NCI-H460 (cell line): ENCODE measurements at regions not wholly inside any gene's neighbourhood (a gene's known extent, or its start where the extent isn't known, plus 50 kb on each side); places are given as distances from the start of the nearest gene placed in this dataset.
"Not testable (repeated sequence)": the region's sequence is repeated elsewhere in the genome, so short reads cannot be mapped to it uniquely, and the experiment has no call there.

ENCODE experiments used
- DNase-seq: peaks from one replicate; pipeline ENCODE4 v3.0.0-alpha.2; 2016; ENCODE audit warnings: low read depth; ENCODE audit errors: extremely low read depth

DNA sequence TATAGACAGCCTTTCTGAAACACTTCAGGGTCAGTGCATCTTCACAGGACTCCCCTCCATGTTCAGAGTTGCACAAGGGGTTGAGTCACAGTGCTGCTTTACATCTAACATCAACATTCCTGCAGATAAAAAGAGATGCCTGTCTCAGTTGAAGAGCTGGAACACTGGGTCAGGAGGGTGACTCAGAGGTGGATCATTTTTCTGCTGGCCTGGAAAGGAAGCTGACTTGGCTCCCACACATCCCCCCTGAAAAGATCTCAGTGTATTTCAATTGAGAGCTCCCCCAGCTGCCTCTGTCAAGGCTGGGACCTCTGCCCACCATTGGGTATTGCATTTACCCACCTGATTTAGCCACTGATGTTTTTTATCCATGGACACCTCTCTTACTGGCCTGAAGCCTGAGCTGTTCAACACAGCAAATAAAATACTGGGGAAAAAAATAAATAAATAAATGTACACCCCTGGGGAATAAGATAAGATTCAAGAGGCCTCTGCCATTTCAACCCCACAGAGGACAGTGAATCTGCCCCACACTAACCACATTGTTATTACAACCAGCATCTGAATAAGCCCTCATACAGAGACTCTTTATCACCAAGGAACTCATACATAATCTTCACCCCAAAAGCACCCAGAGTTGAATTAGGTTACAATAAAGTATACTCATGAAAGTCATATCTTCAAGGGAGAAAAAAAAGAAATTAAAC is 716.4 kb downstream of the SEMA5A start:
- peak; percentile 89 for DNase-seq

DNA sequence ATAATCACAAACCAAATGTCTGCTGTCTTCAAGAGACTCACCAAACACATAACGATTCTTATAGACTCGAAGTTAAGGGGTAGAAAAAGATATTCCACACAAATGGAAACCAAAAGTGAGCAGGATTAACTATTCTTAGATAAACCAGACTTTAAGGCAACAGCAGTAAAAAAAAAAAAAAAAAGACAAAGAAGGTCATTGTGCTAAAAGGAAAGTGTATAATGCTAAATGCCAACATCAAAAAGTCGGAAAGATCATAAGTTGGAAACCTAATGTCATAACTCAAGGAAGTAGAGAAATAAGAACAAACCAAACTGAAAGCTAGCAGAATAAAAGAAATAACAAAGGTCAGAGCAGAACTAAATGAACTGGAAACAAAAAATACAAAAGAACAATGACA is 714.6 kb downstream of the SEMA5A start:
- DNase-seq: no peak

DNA sequence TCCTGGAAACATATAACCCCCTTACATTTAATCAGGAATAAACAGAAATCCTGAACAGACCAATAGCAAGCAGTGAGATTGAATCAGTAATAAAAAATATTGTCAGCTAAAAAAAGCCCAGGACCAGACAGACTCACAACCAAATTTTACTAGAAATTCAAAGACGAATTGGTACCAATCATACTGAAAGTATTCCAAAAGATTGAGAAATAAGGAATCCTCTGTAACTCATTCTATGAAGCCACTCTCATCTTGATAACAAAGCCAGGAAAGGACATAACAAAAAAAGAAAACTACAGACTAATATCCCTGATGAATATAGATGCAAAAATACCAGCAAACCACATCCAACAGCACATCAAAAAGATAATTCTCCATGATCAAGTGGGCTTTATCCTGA is 714.0 kb downstream of the SEMA5A start:
- no peak for DNase-seq

DNA sequence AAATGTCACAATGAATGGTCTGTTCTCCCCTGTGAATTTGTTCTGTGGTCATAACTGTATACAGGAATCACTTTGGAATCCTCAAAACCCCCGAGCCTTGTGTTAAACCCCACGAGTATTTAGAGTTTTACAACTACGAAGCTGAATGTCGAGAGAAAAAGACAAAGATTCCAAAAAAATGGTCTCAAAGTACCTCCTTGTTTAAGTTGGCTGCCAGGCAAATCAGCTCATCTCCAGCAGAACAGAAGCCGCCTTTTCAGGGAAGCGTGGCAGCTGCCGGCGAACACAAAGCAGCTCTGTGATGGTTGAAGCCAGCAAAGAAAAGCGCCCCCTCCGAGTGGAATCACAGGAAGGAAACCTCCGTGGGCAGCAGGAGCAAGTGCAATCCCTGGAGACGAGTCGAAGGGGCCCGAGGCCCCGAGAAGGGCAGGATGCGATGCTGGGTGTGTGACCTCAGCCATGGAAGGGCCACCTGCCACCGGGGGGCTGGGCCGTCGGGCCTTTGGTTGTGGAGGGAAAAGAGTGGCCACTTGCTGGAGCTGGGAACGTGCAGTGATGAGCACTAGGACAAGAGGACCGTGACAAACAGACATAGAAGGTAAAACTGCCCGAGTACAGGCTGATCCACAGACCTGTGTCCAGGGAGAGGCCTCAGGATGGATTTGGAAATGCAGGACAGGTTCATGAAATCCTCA is 706.4 kb downstream of the SEMA5A start:
- no peak for DNase-seq

DNA sequence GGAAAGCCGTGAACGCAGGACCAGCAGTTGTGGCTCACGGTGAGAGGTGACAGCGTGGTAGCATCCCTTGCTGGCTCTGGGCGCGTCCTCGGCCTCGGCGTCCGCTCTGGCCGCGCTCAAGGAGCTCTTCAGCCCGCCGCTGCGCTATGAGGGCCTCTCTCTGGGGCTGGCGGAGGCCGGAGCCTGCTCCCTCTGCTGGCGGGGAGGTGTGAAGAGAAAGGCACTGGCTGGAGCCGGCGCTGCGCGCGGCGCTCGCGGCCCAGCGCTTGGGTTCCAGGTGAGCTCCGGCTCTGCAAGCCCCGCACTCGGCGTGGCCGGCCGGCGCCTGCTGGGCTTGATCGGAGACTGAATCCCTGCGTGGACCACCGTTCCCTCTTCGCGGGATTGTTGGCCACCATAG is 705.6 kb downstream of the SEMA5A start:
- DNase-seq: no peak

DNA sequence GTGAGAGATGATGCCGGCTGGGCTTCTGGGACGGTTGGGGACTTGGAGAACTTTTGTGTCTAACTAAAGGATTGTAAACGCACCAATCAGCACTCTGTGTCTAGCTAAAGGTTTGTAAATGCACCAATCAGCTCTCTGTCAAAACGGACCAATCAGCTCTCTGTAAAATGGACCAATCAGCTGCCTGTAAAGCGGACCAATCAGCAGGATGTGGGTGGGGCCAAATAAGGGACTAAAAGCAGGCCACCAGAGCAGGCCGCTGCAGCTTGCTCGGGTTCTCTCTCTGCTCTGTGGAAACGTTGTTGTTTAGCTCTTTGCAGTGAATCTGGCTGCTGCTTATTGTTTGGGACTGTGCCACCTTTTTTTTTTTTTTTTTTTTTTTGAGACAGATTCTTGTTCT is 705.1 kb downstream of the SEMA5A start:
- not testable (repeated sequence) for DNase-seq

DNA sequence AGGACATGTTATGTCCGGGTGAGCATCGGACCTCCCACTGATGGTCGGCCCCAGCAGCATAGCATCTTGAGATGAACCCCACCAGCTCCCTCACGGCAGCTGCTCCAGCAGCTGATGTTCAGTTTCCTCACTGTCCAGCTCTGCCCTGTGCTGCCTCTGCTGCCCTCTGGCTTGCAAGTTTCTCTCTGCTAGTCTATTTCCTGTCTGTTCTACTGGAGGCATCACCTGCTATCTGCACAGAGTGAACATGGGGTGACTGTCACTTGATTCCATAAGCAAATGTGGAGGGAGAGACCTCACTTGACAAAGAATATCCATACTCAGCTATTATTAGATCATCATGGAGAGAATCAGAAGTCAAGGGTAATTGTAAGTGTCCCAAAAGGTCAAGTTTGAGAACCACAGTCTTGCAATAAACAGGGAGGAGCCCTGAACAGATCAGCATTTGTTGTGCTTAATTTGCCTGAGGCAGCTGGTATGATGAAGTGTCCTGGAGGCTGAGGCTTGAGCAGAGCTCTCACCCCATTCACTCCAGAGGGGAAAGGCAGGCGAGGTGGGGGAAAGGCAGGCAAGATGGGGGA is 702.8 kb downstream of the SEMA5A start:
- DNase-seq: peak; percentile 33

DNA sequence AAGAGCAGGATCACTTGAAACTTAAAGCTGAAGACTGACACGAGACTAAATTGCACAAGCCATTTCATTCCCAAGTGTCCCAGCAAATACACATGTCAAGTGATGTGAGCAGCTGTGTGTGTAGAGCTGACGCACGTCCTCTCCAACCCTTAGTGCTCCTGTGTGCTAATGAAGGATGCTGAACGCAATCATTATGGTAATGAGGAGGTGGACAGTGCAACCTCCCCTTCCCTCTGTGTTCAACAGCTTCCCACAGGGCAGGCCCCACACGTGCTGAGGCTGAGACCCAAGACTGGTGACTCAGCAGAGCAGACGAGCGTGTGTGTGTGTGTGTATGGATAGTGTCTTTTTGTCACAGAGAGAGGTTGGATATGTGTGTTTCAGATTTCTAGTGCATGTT is 702.1 kb downstream of the SEMA5A start:
- DNase-seq: no peak

DNA sequence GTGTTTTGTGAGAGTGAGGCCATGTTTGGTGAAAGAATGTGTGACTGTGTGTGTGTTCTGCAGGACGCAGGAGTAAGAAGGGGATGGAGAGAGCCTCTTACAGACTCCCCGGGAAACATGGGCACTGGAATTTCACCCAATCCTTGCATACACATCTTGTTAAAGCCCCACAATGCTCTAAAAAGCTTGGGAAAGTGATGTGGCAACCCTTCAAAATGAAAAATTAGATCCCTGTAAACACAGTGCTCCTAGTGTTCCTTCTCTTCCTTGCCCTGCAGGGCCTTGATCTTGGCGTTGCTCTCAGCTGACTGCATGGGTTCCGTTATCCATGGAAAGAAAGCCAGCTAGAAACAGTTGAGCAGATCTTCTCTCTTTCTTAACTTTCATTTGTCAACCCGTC is 701.7 kb downstream of the SEMA5A start:
- no peak for DNase-seq

DNA sequence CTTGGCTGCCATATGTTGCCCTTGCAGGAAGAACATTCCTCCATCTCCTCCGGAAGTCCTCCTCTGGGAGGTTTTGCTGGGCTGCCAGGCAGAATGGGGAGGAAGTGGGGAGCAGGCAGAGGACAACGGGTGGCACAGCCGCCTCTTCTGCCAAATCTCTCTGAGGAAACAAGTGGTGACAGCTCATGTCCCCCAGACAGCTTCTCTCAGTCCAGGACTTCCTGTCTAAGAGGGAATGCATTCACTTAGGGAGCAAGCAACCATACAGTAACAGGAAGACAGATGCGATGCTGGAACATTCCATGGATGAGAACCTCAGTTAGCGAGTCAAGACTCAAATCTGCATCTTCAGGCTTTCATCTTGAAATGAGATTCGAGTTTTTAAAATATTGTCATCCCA is 701.0 kb downstream of the SEMA5A start:
- no peak for DNase-seq

DNA sequence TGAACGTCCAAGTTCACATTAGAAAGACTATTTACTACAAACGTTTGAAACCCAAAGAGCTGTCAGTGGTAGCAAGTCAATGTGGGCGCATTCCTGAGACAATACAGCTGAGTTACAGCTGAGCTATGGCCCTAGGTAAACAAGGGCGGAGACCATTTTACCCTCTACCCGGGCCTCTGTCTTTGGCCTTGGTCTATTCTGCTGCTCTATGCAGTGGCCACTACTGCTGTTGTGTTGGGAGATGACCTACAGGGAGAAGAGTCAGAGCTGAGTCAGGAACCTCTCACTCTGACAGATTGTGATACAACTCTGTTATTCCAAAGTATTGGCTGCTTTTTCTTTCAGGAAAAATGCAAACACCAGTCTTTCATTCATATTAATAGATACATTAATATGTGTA is 700.6 kb downstream of the SEMA5A start:
- no peak for DNase-seq

DNA sequence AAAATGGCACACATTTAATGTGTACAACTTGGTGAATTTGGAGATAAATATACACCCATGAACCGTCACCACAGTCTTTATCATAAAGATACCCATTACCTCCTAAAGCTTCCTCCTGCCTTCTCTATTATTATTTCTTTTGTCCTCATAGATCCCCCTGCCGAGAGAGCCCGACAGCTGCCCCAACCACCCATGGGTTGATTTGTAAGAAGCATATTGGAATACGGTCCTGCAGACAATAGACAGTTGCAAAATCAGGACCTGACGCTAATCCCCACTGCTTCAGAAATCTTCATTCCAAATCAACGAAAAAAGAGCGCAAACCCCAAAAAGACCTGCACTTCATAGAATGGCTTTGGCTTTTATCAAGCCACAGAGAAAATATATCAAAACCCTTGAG is 697.5 kb downstream of the SEMA5A start:
- no peak for DNase-seq

DNA sequence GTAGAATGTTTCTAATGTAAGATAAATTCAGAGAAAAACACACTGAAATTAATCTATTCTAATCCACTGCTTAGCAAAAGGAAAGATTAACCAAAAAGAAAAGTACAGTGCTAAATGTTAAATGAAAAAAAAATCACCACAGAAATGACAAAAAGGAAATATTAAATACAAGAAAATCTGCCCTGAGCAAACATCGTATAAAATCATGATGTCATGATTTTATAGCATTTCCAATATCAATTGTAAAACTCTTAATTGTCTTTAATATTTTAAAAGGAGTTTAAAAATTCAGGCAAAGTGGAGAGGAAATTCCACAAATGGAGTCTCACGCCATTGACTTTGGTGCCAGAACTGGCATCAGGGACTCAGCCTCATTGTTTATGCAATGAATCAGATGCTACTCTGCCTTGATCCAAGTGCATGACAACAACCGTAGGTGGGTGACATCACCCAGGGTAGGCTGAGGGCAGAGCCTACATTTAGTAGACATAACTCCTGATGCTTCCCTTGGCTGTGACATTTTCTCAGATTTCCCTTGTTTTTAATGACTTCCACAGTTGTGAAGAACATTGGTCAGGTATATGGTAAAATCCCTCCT is 696.8 kb downstream of the SEMA5A start:
- peak; percentile 29 for DNase-seq

DNA sequence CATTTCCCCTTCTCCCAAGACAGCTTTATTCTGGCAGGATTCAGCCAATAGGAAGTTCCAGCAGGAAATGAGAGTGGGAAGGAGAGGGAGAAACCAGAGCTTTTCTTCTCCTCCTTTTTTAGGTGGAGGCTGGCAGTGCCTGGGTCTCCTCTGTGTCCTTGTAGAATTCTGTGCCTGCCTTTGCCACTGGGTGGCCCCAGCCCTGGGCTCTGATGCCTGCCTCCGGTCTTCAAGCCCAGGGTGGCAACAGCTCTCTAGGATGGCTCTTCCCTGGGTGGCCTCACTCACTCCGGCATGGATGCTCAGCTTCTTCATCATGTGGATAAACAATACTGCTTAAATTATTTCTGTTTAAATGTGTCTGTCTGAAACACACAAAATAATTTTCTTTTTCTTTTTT is 694.8 kb downstream of the SEMA5A start:
- DNase-seq: no peak

DNA sequence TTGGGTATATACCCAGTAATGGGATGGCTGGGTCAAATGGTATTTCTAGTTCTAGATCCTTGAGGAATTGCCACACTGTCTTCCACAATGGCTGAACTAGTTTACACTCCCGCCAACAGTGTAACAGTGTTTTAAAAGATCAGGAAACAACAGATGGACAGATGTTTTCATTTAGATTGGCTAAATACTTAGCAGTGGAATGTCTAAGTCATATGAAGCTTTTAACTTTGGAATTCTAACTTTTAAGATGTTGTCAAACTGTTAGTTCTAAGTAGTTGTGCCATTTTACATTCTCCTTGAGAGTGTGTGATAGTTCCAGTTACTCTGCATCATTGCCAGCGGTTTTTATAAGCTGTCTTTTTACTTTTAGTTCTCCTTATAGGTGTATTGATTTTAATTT is 688.8 kb downstream of the SEMA5A start:
- no peak for DNase-seq

DNA sequence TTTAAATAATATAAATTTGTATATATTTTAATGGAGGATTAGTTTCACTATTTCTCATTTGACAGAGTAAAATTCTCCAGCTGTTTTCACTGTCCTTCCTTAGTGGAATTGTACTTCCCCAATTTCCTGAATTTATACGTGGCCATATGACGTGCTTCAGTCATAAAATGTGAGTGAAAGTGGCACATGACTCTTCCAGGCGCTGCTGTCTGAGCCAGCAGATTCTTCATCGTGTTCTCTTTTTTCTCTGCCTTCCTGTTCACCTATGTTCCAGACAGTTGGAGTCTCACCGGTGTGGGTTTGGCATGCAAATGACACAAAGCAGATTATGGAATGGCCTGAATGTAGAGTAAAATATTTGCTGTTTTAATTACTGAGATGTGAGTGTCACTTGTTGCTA is 684.1 kb downstream of the SEMA5A start:
- no peak for DNase-seq

DNA sequence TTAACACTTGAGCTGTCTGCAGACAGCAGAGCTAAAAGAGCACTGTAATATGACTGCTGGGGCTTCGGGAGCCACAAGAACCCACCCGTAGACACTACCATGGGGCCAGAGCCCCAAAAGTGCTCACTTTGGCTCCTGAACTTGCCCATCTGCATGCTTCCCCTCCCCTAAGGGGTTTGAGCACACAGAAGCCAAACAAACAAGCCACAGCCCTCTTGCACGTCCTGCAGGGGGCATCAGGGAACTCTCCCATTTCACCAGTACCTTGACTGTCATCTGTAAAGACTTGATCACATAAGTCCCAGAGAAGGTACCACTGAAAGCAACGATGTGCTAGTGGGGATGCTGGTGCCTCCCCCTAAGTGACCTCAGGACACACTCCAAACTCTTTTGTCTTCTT is 681.8 kb downstream of the SEMA5A start:
- DNase-seq: peak; percentile 30

DNA sequence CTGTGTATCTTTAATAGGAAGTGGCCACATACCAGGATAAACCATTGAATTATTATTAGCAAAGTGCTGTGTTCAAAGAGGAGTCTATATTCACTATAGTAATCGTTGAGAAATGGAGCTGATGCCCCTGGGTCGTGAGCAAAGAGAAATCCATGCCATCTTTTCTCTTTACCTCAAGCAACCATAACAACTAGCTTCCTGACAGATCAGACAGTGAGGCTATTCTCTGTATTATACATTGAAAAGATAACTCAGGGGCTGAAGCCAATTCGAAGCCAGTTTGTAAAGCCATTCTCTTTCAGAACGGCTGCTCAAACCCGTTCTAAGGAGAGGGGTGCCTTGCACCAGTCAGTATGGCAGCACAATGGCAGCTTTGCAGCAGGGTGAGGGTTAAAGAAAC is 680.6 kb downstream of the SEMA5A start:
- DNase-seq: no peak

DNA sequence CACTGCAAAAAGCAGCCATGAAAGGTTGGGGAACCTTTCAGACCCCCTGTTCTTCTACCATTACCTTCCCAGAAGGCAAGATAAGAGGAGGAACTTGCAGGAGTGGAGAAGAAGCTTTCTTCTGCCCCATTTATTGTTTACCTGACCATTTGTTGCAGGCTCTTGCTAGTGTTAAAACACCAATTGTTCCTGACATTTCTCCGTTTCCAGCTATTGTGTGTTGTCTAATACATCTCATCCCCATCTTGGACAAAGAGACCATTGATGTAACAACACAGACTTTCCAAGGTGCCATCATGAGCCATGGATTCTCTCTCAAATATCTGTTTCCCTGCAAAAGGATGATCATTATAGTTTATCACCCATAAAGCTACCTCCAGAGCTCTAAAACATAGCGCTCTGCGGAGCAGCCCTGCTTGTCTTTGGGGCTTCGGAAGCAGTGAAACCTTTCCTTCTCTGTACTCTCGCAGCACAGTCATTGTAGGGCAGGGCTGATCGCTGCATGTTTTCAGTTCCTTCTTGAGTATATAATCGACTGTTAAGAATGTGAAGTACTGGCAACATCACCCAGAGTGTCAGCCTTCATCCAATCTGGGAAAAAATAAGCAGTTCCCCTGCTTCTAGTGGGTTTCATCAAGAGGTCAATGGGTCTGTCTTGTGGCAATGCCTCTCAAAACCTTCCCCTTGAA is 680.0 kb downstream of the SEMA5A start:
- no peak for DNase-seq

DNA sequence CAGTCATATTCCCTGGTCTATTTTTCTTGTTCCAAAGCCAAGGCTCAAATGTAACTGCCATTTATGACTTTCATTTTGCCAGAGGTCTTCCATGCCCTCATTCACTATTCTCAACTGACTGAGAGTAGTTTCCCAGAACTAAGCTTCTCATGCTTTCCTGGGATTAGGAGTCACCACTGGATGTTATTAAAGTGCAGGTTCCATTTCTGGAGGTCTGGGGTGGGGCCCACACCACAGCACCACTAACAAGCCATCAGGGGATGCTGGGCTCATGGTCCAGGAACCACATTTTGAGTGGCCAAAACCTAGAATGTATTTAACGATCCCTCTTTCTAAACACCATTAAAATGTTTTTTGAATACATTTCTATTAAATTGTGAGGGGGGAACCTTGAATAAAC is 677.6 kb downstream of the SEMA5A start:
- DNase-seq: no peak

DNA sequence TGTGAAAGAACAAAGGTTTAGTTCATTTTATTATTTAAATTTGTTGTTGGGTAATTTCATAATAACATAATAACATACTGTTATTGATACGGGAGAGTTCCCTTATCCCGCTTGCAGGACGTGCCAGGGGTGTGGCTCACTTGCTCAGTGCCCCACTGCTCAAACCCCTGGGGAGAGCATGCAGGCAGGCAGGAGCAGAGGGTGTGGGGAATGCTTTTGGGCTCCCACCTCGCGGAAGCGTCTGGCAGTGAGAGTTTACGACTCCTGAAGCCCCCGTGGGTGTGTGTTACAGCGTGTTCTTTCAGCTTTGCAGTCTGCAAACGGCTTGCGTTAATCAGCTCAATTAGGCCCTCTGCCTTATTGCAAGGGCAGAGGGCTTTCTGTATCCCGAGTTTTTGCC is 675.9 kb downstream of the SEMA5A start:
- no peak for DNase-seq
